HL-60 (cell line): ENCODE measurements at regions not wholly inside any gene's neighbourhood (a gene's known extent, or its start where the extent isn't known, plus 50 kb on each side); places are given as distances from the start of the nearest gene placed in this dataset.

Experiments used
- DNase-seq, 2 experiments: peaks; one replicate each; pipeline ENCODE4 v3.0.0-alpha.2; 2010 to 2020; ENCODE audit warnings: low read depth in 1 of 2, low spot score in 1 of 2
- H3K27ac ChIP-seq: fragments of 250-450 bp; sonication (Bioruptor Pico); replicated peaks from 2 replicates; pipeline ENCODE4 v1.5.1; 2020; ENCODE audit warnings: mild to moderate bottlenecking, moderate library complexity
- H3K27me3 ChIP-seq: fragments of 250-450 bp; sonication (Bioruptor Pico); 2 replicates; pipeline ENCODE4 v1.5.1; 2021; ENCODE audit warnings: mild to moderate bottlenecking, moderate library complexity; ENCODE audit not compliant: insufficient read depth, poor library complexity, severe bottlenecking
- H3K4me3 ChIP-seq: replicated peaks from 2 replicates; pipeline ENCODE4 v1.5.1; 2011; ENCODE audit warnings: mild to moderate bottlenecking, control low read depth, low read length; ENCODE audit not compliant: insufficient read depth
- CTCF ChIP-seq: IDR thresholded peaks from one replicate; pipeline ENCODE4 v1.5.1; 2011; ENCODE audit warnings: low read length, control low read depth, inconsistent platforms; ENCODE audit not compliant: insufficient read depth
- GABPA ChIP-seq: IDR thresholded peaks from 2 replicates; pipeline ENCODE4 v1.6.1; 2012; ENCODE audit warnings: low read depth
- POLR2AphosphoS5 ChIP-seq: IDR thresholded peaks from 2 replicates; pipeline ENCODE4 v1.6.1; 2012; ENCODE audit warnings: low read depth
- SPI1 ChIP-seq: IDR thresholded peaks from 2 replicates; pipeline ENCODE4 v1.6.1; 2012; ENCODE audit warnings: low read depth, mild to moderate bottlenecking, borderline replicate concordance
- TF ChIP-seq, protein P1 (sequence below): IDR thresholded peaks from 2 replicates; pipeline ENCODE4 v1.6.1; 2012; ENCODE audit warnings: low read depth; ENCODE audit not compliant: insufficient replicate concordance

DNA sequence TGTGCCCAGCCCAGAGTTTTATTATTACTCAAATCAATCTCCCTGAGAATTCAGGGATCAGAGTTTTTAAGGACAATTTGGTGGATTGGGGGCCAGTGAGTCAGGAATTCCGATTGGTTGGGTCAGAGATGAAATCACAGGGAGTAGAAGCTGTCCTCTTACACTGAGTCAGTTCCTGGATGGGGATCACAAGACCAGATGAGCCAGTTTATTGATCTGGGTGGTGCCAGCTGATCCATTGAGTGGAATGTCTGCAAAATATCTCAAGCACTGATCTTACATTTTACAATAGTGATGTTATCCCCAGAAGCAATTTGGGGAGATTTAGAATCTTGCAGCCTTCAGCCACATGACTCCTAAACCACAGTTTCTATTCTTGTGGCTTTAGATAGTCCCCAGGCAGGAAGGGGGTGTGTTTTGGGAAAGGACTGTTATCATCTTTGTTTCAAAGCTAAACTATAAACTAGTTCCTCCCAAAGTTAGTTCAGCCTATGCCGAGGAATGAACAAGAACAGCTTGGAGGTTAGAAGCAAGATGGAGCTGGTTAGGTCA lies 89.1 kb upstream of the CNOT2 start:
- H3K4me3 ChIP-seq = no peak overlapping the region
- TF ChIP-seq GABPA (no peak), CTCF (no peak), SPI1 (no peak), POLR2AphosphoS5 (no peak)
- TF ChIP-seq, protein P1, sequence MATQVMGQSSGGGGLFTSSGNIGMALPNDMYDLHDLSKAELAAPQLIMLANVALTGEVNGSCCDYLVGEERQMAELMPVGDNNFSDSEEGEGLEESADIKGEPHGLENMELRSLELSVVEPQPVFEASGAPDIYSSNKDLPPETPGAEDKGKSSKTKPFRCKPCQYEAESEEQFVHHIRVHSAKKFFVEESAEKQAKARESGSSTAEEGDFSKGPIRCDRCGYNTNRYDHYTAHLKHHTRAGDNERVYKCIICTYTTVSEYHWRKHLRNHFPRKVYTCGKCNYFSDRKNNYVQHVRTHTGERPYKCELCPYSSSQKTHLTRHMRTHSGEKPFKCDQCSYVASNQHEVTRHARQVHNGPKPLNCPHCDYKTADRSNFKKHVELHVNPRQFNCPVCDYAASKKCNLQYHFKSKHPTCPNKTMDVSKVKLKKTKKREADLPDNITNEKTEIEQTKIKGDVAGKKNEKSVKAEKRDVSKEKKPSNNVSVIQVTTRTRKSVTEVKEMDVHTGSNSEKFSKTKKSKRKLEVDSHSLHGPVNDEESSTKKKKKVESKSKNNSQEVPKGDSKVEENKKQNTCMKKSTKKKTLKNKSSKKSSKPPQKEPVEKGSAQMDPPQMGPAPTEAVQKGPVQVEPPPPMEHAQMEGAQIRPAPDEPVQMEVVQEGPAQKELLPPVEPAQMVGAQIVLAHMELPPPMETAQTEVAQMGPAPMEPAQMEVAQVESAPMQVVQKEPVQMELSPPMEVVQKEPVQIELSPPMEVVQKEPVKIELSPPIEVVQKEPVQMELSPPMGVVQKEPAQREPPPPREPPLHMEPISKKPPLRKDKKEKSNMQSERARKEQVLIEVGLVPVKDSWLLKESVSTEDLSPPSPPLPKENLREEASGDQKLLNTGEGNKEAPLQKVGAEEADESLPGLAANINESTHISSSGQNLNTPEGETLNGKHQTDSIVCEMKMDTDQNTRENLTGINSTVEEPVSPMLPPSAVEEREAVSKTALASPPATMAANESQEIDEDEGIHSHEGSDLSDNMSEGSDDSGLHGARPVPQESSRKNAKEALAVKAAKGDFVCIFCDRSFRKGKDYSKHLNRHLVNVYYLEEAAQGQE = no peak
- no peak for DNase-seq

GRCh38 chr12:70154960-70155589 lies 88.2 kb upstream of the CNOT2 start:
- Histone ChIP-seq H3K27me3 (peaks cover 2% of the 10 kb centered on the region), H3K27ac (no peak overlapping the region), H3K4me3 (no peak overlapping the region)
- TF ChIP-seq CTCF (no peak), SPI1 (no peak), POLR2AphosphoS5 (no peak), GABPA (no peak)
- TF ChIP-seq, protein P1 = no peak
- no peak for DNase-seq

More for the DNA sequence above, 89.1 kb upstream of the CNOT2 start:
- H3K27me3 ChIP-seq = peaks cover 2% of the 10 kb centered on the region
- H3K27ac ChIP-seq = no peak overlapping the region

- Histone ChIP-seq H3K27me3 (peaks cover 2% of the 10 kb centered on the region), H3K4me3 (no peak overlapping the region), H3K27ac (no peak overlapping the region)
- TF ChIP-seq GABPA = no peak
- no peak for TF ChIP-seq SPI1
- TF ChIP-seq, protein P1 = no peak
- TF ChIP-seq POLR2AphosphoS5 = no peak
- TF ChIP-seq CTCF = no peak
- no peak for DNase-seq
Observed at GRCh38 chr12:70157099-70157498, 86.1 kb upstream of the CNOT2 start.
